ENCODE measurements at regions not wholly inside any gene's neighbourhood (a gene's known extent, or its start where the extent isn't known, plus 50 kb on each side); places are given as distances from the start of the nearest gene placed in this dataset.

DNA sequence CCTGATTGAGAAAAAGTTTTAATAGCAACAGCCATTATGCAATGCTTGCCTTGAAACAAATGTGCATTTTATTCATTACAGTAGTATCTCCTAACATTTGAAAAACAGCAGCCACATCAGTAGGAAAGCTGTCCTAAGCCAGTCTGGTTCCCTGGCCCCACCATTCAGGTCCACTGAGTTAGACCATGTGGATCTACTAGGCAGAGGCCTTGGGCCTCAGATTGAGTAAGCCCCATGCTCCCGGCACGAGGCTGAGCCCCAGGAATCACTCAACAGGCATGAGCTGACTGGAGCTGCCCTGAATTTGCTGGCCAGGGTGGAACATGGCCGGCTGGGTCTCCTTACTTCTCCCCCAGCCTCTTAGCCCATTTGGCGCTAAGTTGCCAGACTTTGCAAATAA, 103.4 kb downstream of the ZFP36L2 start:
- TF ChIP-seq CTCF (conservative IDR thresholded peaks at IDR 0.05 in 1 of 2, IDR thresholded peaks at IDR 0.05 in 1 of 2; ENCODE audit: low read depth in 1 of 2, low read length in 2 of 2), result no peak
- no peak for TF ChIP-seq EZH2 (IDR thresholded peaks at IDR 0.05; ENCODE audit: low read length, missing control alignments)

Data from fibroblast of lung (primary cell).